ENCODE measurements at regions not wholly inside any gene's neighbourhood (a gene's known extent, or its start where the extent isn't known, plus 50 kb on each side); places are given as distances from the start of the nearest gene placed in this dataset.

DNA sequence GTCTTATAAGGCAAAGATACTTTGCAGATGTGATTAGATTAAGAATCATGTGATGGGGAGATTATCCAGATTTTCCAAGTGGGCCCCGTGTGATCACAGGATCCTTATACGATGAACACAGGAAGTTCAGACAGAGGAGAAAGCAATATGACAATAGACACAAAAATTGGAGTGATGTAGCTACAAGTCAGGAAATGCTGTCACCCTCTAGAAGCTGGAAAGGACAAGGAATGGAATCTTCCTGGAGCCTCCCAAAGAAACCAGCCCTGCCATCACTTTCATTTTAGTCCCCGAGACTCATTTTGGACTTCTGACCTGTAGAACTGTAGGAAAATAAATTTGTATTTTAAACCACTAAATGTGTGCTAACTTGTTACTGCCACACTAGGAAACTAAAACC lies 61.9 kb upstream of the C1orf21 start:
- DNase-seq = no peak
- H3K4me3 ChIP-seq = no peak overlapping the region
- H3K36me3 ChIP-seq = no peaks in the 10 kb centered on the region
- H3K9me3 ChIP-seq = no peaks in the 10 kb centered on the region
- no peak overlapping the region for H3K27ac ChIP-seq
- no peaks in the 10 kb centered on the region for H3K27me3 ChIP-seq (ENCODE audit: low read depth)
- intact Hi-C loops (cut with DNase I) = no loop called here
- no peak for ATAC-seq
- no peak for TF ChIP-seq CTCF (IDR thresholded peaks at IDR 0.05)
- no peaks in the 10 kb centered on the region for H3K4me1 ChIP-seq

- TF ChIP-seq CTCF (IDR thresholded peaks at IDR 0.05) = no peak
- no peaks in the 10 kb centered on the region for H3K27me3 ChIP-seq (ENCODE audit: low read depth)
- DNase-seq (no peak), ATAC-seq (peak; percentile 56 to 77)
- H3K4me3 ChIP-seq = no peak overlapping the region
- intact Hi-C loops (cut with DNase I) = no loop called here
- H3K4me1 ChIP-seq = no peaks in the 10 kb centered on the region
- H3K36me3 ChIP-seq = no peaks in the 10 kb centered on the region
- H3K9me3 ChIP-seq = no peaks in the 10 kb centered on the region
- H3K27ac ChIP-seq = no peak overlapping the region
Measured at GRCh38 chr1:184326278-184326677, 60.6 kb upstream of the C1orf21 start.

DNA sequence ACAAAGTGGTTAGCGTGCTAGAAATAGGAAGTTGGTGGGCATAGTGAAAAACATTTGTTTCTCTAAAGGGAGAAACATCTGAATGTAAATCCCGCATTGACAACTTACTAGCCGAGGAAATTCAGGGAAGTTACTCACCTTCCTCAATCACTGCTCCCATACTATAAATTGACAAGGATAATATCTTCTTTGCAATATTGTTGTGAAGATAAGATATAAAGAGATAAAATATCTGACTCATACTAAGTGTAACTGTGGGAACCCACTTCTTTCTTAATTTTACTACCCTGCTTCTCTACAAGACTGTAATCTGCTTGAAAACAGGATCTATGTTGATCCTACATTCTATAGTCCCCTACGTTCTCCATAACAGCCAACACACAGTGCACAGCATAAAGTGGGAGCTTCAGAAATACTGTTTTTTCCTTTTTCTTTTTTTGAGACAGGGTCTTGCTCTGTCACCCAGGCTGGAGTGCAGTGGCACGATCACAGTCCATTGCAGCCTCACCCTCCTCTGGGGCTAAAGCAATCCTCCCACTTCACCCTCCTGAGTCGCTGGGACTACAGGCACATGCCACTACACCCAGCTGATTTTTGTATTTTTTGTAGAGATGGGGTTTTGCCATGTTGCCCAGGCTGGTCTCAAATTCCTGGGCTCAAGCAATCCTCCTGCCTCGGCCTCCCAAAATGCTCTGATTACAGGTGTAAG lies 57.4 kb upstream of the C1orf21 start:
- Histone ChIP-seq H3K36me3 (no peaks in the 10 kb centered on the region), H3K27me3 (ENCODE audit: low read depth) (no peaks in the 10 kb centered on the region), H3K9me3 (peaks cover 4% of the 10 kb centered on the region), H3K4me3 (no peak overlapping the region), H3K4me1 (no peaks in the 10 kb centered on the region), H3K27ac (no peak overlapping the region)
- no peak for TF ChIP-seq CTCF (IDR thresholded peaks at IDR 0.05)
- DNase-seq (no peak), ATAC-seq (no peak)
- intact Hi-C loops (cut with DNase I) = no loop called here

GRCh38 chr1:184329962-184330868 lies 56.6 kb upstream of the C1orf21 start:
- Histone ChIP-seq H3K27ac (no peak overlapping the region), H3K9me3 (peaks cover 4% of the 10 kb centered on the region)

GRCh38 chr1:184330875-184331274 lies 56.0 kb upstream of the C1orf21 start:
- H3K4me3 ChIP-seq = no peak overlapping the region
- H3K4me1 ChIP-seq = no peaks in the 10 kb centered on the region
- no peak overlapping the region for H3K27ac ChIP-seq
- no peaks in the 10 kb centered on the region for H3K36me3 ChIP-seq
- peaks cover 4% of the 10 kb centered on the region for H3K9me3 ChIP-seq
- DNase-seq (no peak), ATAC-seq (no peak)
- H3K27me3 ChIP-seq (ENCODE audit: low read depth) = no peaks in the 10 kb centered on the region
- no peak for TF ChIP-seq CTCF (IDR thresholded peaks at IDR 0.05)
- intact Hi-C loops (cut with DNase I) = no loop called here

More at GRCh38 chr1:184329962-184330868, 56.6 kb upstream of the C1orf21 start:
- TF ChIP-seq CTCF (IDR thresholded peaks at IDR 0.05) = no peak
- intact Hi-C loops (cut with DNase I) = no loop called here
- ATAC-seq (no peak), DNase-seq (no peak)
- H3K27me3 ChIP-seq (ENCODE audit: low read depth) = no peaks in the 10 kb centered on the region
- no peak overlapping the region for H3K4me3 ChIP-seq
- no peaks in the 10 kb centered on the region for H3K4me1 ChIP-seq
- no peaks in the 10 kb centered on the region for H3K36me3 ChIP-seq
